Stimulated activated naive B cell treated with anti-CD40 and anti-IgM and Interleukin-4, amounts not matched to agents 10 μg/mL and 1 μg/mL and 100 μg/mL, for 72 hours (primary cell): ENCODE measurements at regions not wholly inside any gene's neighbourhood (a gene's known extent, or its start where the extent isn't known, plus 50 kb on each side); places are given as distances from the start of the nearest gene placed in this dataset.

ENCODE experiments used
- ATAC-seq, 2 donors: fragments of 150-1000 bp; cut with Tn5 transposase; replicated peaks; 2 replicates each; pipeline ENCODE4 v1.10.0; 2021; ENCODE audit warnings: moderate library complexity in 1 of 2
- DNase-seq: peaks from one replicate; pipeline ENCODE4 v3.0.0; 2021
- H3K27ac Mint-ChIP-seq: one replicate; pipeline ENCODE4 v1.8.0; 2022; ENCODE audit warnings: mild to moderate bottlenecking, mixed read lengths
- H3K27me3 Mint-ChIP-seq, 2 donors: one replicate each; pipeline ENCODE4 v1.8.0; 2022; ENCODE audit warnings: mixed read lengths in 2 of 2
- H3K36me3 Mint-ChIP-seq, 2 donors: one replicate each; pipeline ENCODE4 v1.8.0; 2022; ENCODE audit warnings: mixed read lengths in 2 of 2, mild to moderate bottlenecking in 1 of 2
- H3K4me1 Mint-ChIP-seq, 2 donors: one replicate each; pipeline ENCODE4 v1.8.0; 2022; ENCODE audit warnings: mixed read lengths in 2 of 2, mild to moderate bottlenecking in 1 of 2
- H3K4me3 Mint-ChIP-seq, 2 donors: one replicate each; pipeline ENCODE4 v1.8.0; 2022; ENCODE audit warnings: mild to moderate bottlenecking in 2 of 2, mixed read lengths in 2 of 2, moderate library complexity in 1 of 2
- H3K9me3 Mint-ChIP-seq, 2 donors: one replicate each; pipeline ENCODE4 v1.8.0; 2022; ENCODE audit warnings: mixed read lengths in 2 of 2, mild to moderate bottlenecking in 1 of 2

- Mint-ChIP-seq H3K4me3 (no peak overlapping the region), H3K9me3 (peaks cover 0 to 4% of the 10 kb centered on the region in 2 donors), H3K4me1 (peaks cover 12 to 18% of the 10 kb centered on the region in 2 donors), H3K36me3 (no peaks in the 10 kb centered on the region), H3K27me3 (peaks cover 3 to 5% of the 10 kb centered on the region in 2 donors), H3K27ac (no peak overlapping the region)
- DNase-seq (no peak), ATAC-seq (no peak)
Observed at GRCh38 chr13:30850204-30850866, 55.7 kb upstream of the MEDAG start.

- Mint-ChIP-seq H3K4me3 (no peak overlapping the region), H3K36me3 (no peaks in the 10 kb centered on the region), H3K27me3 (peaks cover 3 to 5% of the 10 kb centered on the region in 2 donors), H3K9me3 (peaks cover 0 to 3% of the 10 kb centered on the region in 2 donors), H3K4me1 (peaks cover 12 to 15% of the 10 kb centered on the region in 2 donors), H3K27ac (no peak overlapping the region)
- no peak for DNase-seq
- ATAC-seq: no peak
Observed at GRCh38 chr13:30850867-30851211, 55.2 kb upstream of the MEDAG start.

GRCh38 chr13:30851697-30852096 lies 54.4 kb upstream of the MEDAG start:
- DNase-seq: peak; percentile 19
- H3K27me3 Mint-ChIP-seq: peaks cover 3 to 5% of the 10 kb centered on the region in 2 donors
- no peak overlapping the region for H3K27ac Mint-ChIP-seq
- H3K4me3 Mint-ChIP-seq: no peak overlapping the region
- no peaks in the 10 kb centered on the region for H3K36me3 Mint-ChIP-seq
- peaks cover 12 to 15% of the 10 kb centered on the region in 2 donors for H3K4me1 Mint-ChIP-seq
- peaks cover 0 to 3% of the 10 kb centered on the region in 2 donors for H3K9me3 Mint-ChIP-seq
- peak; percentile 92 to 97 for ATAC-seq

- ATAC-seq (no peak), DNase-seq (no peak)
- H3K36me3 Mint-ChIP-seq: peaks cover 0 to 4% of the 10 kb centered on the region in 2 donors
- H3K27me3 Mint-ChIP-seq: peaks cover 3 to 5% of the 10 kb centered on the region in 2 donors
- no peak overlapping the region for H3K27ac Mint-ChIP-seq
- H3K9me3 Mint-ChIP-seq: peaks cover 5% of the 10 kb centered on the region in 2 donors
- H3K4me1 Mint-ChIP-seq: peaks cover 10 to 12% of the 10 kb centered on the region in 2 donors
- H3K4me3 Mint-ChIP-seq: no peak overlapping the region
Observed at GRCh38 chr13:30855569-30855968, 50.5 kb upstream of the MEDAG start.

- H3K4me1 Mint-ChIP-seq: peaks cover 10 to 12% of the 10 kb centered on the region in 2 donors
- no peak overlapping the region for H3K4me3 Mint-ChIP-seq
- peaks cover 0 to 4% of the 10 kb centered on the region in 2 donors for H3K36me3 Mint-ChIP-seq
- H3K27ac Mint-ChIP-seq: no peak overlapping the region
- peaks cover 5% of the 10 kb centered on the region in 2 donors for H3K9me3 Mint-ChIP-seq
- DNase-seq (no peak), ATAC-seq (no peak)
- peaks cover 3 to 5% of the 10 kb centered on the region in 2 donors for H3K27me3 Mint-ChIP-seq
Observed at GRCh38 chr13:30856005-30856790, 49.9 kb upstream of the MEDAG start.
